CD4-positive, CD25-positive, alpha-beta regulatory T cell (primary cell): ENCODE measurements at regions not wholly inside any gene's neighbourhood (a gene's known extent, or its start where the extent isn't known, plus 50 kb on each side); places are given as distances from the start of the nearest gene placed in this dataset.
A peak's percentile ranks its signal among the peaks of the same experiment; 100 is the strongest.
"Not testable (repeated sequence)": the region's sequence is repeated elsewhere in the genome, so short reads cannot be mapped to it uniquely, and the experiment has no call there.

Experiments used
- ATAC-seq, 2 donors: fragments of 150-1000 bp; cut with Tn5 transposase; one replicate each; pipeline ENCODE4 v1.10.0; 2021; ENCODE audit warnings: low read depth in 2 of 2, moderate number of reproducible peaks in 2 of 2, moderate library complexity in 1 of 2
- DNase-seq, 3 donors: peaks; one replicate each; pipeline versions ENCODE4 v3.0.0 to v3.0.0-alpha.2; 2012 to 2022; ENCODE audit warnings: mixed read lengths in 1 of 3
- H3K27ac ChIP-seq: one replicate; pipeline ENCODE4 v1.7.0; 2013; ENCODE audit warnings: mild to moderate bottlenecking, low read length; ENCODE audit not compliant: insufficient read depth, poor library complexity, severe bottlenecking
- H3K27me3 ChIP-seq: one replicate; pipeline ENCODE4 v1.7.0; 2013; ENCODE audit warnings: low read length; ENCODE audit not compliant: control insufficient read depth, insufficient read depth
- H3K36me3 ChIP-seq: one replicate; pipeline ENCODE4 v1.7.0; 2013; ENCODE audit warnings: mild to moderate bottlenecking, low read length, moderate library complexity; ENCODE audit not compliant: control insufficient read depth, insufficient read depth
- H3K4me1 ChIP-seq: 2 replicates; pipeline ENCODE4 v1.7.0; 2013; ENCODE audit warnings: mild to moderate bottlenecking, low read length; ENCODE audit not compliant: insufficient read depth, control insufficient read depth, poor library complexity, severe bottlenecking
- H3K4me3 ChIP-seq: one replicate; pipeline ENCODE4 v1.7.0; 2013; ENCODE audit warnings: low read depth, mild to moderate bottlenecking, low read length, moderate library complexity
- H3K9me3 ChIP-seq, 2 experiments: 1 replicate in 1 of 2; 2 replicates in 1 of 2; pipeline ENCODE4 v1.7.0; 2013; ENCODE audit warnings: low read length in 2 of 2, mild to moderate bottlenecking in 1 of 2, moderate library complexity in 1 of 2; ENCODE audit not compliant: control insufficient read depth in 2 of 2
- H3K27ac Mint-ChIP-seq, 3 donors: one replicate each; pipeline ENCODE4 v1.8.0; 2020 to 2022; ENCODE audit warnings: mild to moderate bottlenecking in 3 of 3, mixed read lengths in 3 of 3, moderate library complexity in 2 of 3
- H3K27me3 Mint-ChIP-seq: one replicate; pipeline ENCODE4 v1.8.0; 2022; ENCODE audit warnings: mild to moderate bottlenecking, mixed read lengths
- H3K36me3 Mint-ChIP-seq: one replicate; pipeline ENCODE4 v1.8.0; 2020; ENCODE audit warnings: mixed read lengths
- H3K4me1 Mint-ChIP-seq, 4 donors: one replicate each; pipeline ENCODE4 v1.8.0; 2020 to 2022; ENCODE audit warnings: mixed read lengths in 4 of 4, mild to moderate bottlenecking in 1 of 4
- H3K4me3 Mint-ChIP-seq, 4 donors: one replicate each; pipeline ENCODE4 v1.8.0; 2020 to 2022; ENCODE audit warnings: mild to moderate bottlenecking in 4 of 4, mixed read lengths in 4 of 4, moderate library complexity in 3 of 4
- H3K9me3 Mint-ChIP-seq, 7 donors: one replicate each; pipeline ENCODE4 v1.8.0; 2020 to 2022; ENCODE audit warnings: mixed read lengths in 7 of 7, mild to moderate bottlenecking in 3 of 7, moderate library complexity in 2 of 7

DNA sequence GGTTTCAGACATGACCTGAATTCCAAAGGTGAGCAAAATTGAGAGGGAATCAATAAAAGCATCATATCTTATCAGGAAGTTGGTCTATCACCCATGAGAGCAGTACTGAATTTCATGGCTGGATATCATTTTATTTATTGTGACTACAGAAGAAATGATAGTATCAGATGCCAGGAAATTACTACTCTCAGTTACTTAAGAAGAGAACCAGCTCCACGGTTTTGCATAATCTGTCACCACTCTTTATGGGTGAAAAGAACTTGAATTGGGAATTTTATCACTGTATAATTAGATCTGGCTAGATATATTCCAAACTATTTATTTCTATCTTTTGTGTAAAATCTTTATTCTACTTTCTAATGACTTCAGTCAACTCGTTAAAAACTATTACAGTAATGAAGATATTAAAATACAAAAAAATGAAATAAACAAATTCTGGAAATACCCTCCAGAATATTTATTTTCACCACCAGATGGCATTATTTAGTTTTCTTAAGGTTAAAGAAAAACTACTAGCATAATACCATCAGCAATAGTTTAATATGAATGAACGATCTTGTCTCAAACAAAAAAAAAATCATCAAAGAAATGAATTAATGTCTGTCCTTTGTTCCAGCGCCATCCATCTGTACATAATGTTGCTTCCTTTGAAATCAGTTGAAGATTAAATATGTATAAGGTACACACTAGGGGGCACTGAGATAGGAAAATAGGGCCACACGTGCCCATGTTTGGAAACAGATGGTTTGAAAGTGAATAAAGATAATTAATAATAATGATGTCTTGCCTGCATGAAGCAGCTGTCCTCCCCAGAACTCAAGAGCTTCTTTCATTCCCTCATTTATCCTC lies 84.7 kb upstream of the SLCO6A1 start:
- Histone ChIP-seq H3K36me3 (no peaks in the 10 kb centered on the region), H3K27ac (no peak overlapping the region), H3K27me3 (no peaks in the 10 kb centered on the region), H3K4me3 (no peak overlapping the region), H3K9me3 (no peaks in the 10 kb centered on the region), H3K4me1 (no peaks in the 10 kb centered on the region)
- no peaks in the 10 kb centered on the region for H3K9me3 Mint-ChIP-seq
- H3K27me3 Mint-ChIP-seq = peaks cover 8% of the 10 kb centered on the region
- no peak overlapping the region for H3K4me3 Mint-ChIP-seq
- no peaks in the 10 kb centered on the region for H3K4me1 Mint-ChIP-seq
- DNase-seq = peak in 2 of 3 donors; percentile 4 to 9
- no peaks in the 10 kb centered on the region for H3K36me3 Mint-ChIP-seq
- no peak overlapping the region for H3K27ac Mint-ChIP-seq
- ATAC-seq = no peak

DNA sequence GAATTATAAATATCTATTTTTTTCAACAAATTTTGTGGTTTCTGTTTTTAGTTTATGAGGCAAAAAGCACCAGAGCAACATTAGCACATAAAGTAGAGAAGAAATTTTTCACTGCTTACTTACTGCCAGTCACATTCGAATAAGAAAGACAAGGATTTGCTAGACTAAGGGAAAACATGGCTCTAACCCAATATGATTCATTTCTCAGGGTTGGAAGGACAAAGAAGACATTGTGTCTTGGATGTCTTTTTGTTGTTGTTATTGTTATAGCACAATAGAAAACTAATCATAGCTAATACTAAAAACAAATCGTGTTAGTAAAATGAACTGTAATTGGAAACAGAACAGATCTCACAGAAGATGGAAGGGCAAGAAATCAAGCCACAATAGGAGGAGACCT lies 90.9 kb upstream of the SLCO6A1 start:
- Histone ChIP-seq H3K27ac (no peak overlapping the region), H3K9me3 (no peaks in the 10 kb centered on the region), H3K4me1 (no peaks in the 10 kb centered on the region), H3K36me3 (no peaks in the 10 kb centered on the region), H3K4me3 (no peak overlapping the region), H3K27me3 (no peaks in the 10 kb centered on the region)
- no peaks in the 10 kb centered on the region for H3K4me1 Mint-ChIP-seq
- no peaks in the 10 kb centered on the region for H3K36me3 Mint-ChIP-seq
- DNase-seq = no peak
- H3K27ac Mint-ChIP-seq = no peak overlapping the region
- H3K9me3 Mint-ChIP-seq = peaks cover 0 to 2% (median 0%) of the 10 kb centered on the region in 7 donors
- ATAC-seq = no peak
- H3K4me3 Mint-ChIP-seq = no peak overlapping the region
- peaks cover 12% of the 10 kb centered on the region for H3K27me3 Mint-ChIP-seq

- DNase-seq (no peak), ATAC-seq (no peak)
- H3K36me3 ChIP-seq = no peaks in the 10 kb centered on the region
- peaks cover 8% of the 10 kb centered on the region for H3K27me3 Mint-ChIP-seq
- no peak overlapping the region for H3K4me3 ChIP-seq
- H3K9me3 ChIP-seq = no peaks in the 10 kb centered on the region
- H3K27me3 ChIP-seq = no peaks in the 10 kb centered on the region
- H3K4me1 ChIP-seq = no peaks in the 10 kb centered on the region
- no peak overlapping the region for H3K27ac ChIP-seq
- H3K27ac Mint-ChIP-seq = no peak overlapping the region
- peaks cover 0 to 4% (median under 1%) of the 10 kb centered on the region in 4 donors for H3K4me1 Mint-ChIP-seq
- H3K36me3 Mint-ChIP-seq = no peaks in the 10 kb centered on the region
- peaks cover 0 to 2% (median 0%) of the 10 kb centered on the region in 7 donors for H3K9me3 Mint-ChIP-seq
- no peak overlapping the region for H3K4me3 Mint-ChIP-seq
Observed at GRCh38 chr5:102590467-102590866, 91.7 kb upstream of the SLCO6A1 start.

GRCh38 chr5:102591650-102592049 lies 92.8 kb upstream of the SLCO6A1 start:
- ATAC-seq (no peak), DNase-seq (peak in 1 of 3 donors; percentile 4)
- Histone ChIP-seq H3K27ac (no peak overlapping the region), H3K9me3 (no peaks in the 10 kb centered on the region), H3K27me3 (no peaks in the 10 kb centered on the region), H3K36me3 (no peaks in the 10 kb centered on the region), H3K4me1 (no peaks in the 10 kb centered on the region), H3K4me3 (no peak overlapping the region)
- H3K27me3 Mint-ChIP-seq = peaks cover 8% of the 10 kb centered on the region
- H3K4me1 Mint-ChIP-seq = peaks cover 0 to 6% (median 4%) of the 10 kb centered on the region in 4 donors
- H3K4me3 Mint-ChIP-seq = no peak overlapping the region
- no peaks in the 10 kb centered on the region for H3K36me3 Mint-ChIP-seq
- H3K9me3 Mint-ChIP-seq = peaks cover 0 to 2% (median 0%) of the 10 kb centered on the region in 7 donors
- H3K27ac Mint-ChIP-seq = no peak overlapping the region

DNA sequence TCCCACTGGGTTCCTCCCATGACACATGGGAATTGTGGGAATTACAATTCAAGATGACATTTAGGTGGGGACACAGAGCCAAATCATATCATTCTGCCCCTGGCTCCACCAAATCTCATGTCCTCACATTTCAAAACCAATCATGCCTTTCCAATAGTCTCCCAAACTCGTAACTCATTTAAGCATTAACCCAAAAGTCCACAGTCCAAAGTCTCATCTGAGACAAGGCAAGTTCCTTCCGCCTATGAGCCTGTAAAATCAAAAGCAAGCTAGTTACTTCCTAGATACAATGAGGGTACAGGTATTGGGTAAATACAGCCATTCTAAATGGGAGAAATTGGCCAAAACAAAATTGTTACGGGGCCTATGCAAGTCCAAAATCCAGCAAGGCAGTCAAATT lies 93.8 kb upstream of the SLCO6A1 start:
- H3K9me3 Mint-ChIP-seq, H3K27me3 ChIP-seq, H3K36me3 Mint-ChIP-seq, ATAC-seq, H3K9me3 ChIP-seq, H3K4me3 Mint-ChIP-seq, H3K36me3 ChIP-seq, DNase-seq, H3K4me3 ChIP-seq, H3K27me3 Mint-ChIP-seq, H3K4me1 ChIP-seq, H3K27ac ChIP-seq, H3K27ac Mint-ChIP-seq, H3K4me1 Mint-ChIP-seq: not testable (repeated sequence)

DNA sequence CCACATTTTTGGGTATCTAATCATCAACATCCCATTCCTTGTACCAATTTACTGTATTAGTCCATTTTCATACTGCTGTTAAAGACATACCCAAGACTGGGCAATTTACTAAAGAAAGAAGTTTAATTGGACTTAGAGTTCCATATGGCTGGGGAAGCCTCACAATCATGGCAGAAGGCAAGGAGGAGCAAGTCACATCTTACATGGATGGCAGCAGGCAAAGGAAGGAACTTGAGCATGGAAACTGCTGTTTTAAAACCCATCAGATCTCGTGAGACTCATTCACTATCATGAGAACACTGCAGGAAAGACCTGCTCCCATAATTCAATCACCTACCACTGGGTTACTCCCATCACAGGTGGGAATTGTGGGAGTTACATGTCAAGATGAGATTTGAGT lies 95.4 kb upstream of the SLCO6A1 start:
- peaks cover 0 to 6% (median 4%) of the 10 kb centered on the region in 4 donors for H3K4me1 Mint-ChIP-seq
- no peaks in the 10 kb centered on the region for H3K27me3 ChIP-seq
- H3K36me3 Mint-ChIP-seq = no peaks in the 10 kb centered on the region
- no peak overlapping the region for H3K4me3 Mint-ChIP-seq
- H3K27ac ChIP-seq = no peak overlapping the region
- H3K4me1 ChIP-seq = no peaks in the 10 kb centered on the region
- no peaks in the 10 kb centered on the region for H3K9me3 ChIP-seq
- H3K27ac Mint-ChIP-seq = no peak overlapping the region
- H3K36me3 ChIP-seq = no peaks in the 10 kb centered on the region
- ATAC-seq = no peak
- DNase-seq = no peak
- H3K4me3 ChIP-seq = no peak overlapping the region
- peaks cover 0 to 2% (median 0%) of the 10 kb centered on the region in 7 donors for H3K9me3 Mint-ChIP-seq
- no peaks in the 10 kb centered on the region for H3K27me3 Mint-ChIP-seq

DNA sequence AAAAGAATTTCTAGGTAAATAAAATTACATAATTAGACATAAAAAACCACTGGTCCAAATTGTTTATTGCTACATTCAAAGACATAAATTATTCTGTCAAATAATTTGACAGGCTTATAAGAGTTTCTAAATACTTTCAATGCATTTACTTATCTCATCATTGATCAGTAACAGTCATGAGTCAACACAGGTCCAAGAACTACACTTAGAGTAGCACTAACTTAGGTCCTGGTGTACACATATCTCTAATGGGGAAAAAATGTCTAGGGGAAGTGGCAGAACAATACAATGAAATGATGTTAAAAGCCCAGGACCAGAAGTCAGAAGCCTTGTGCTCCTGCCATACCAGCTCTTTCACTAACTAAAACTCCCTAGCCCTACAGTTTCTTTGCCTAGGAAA lies 96.5 kb upstream of the SLCO6A1 start:
- Histone ChIP-seq H3K36me3 (no peaks in the 10 kb centered on the region), H3K4me1 (no peaks in the 10 kb centered on the region), H3K27me3 (no peaks in the 10 kb centered on the region), H3K4me3 (no peak overlapping the region), H3K9me3 (no peaks in the 10 kb centered on the region), H3K27ac (no peak overlapping the region)
- Mint-ChIP-seq H3K27ac (no peak overlapping the region), H3K4me3 (no peak overlapping the region), H3K9me3 (peaks cover 0 to 4% (median 0%) of the 10 kb centered on the region in 7 donors), H3K4me1 (peaks cover 0 to 6% (median 4%) of the 10 kb centered on the region in 4 donors), H3K36me3 (no peaks in the 10 kb centered on the region), H3K27me3 (no peaks in the 10 kb centered on the region)
- DNase-seq (no peak), ATAC-seq (no peak)

DNA sequence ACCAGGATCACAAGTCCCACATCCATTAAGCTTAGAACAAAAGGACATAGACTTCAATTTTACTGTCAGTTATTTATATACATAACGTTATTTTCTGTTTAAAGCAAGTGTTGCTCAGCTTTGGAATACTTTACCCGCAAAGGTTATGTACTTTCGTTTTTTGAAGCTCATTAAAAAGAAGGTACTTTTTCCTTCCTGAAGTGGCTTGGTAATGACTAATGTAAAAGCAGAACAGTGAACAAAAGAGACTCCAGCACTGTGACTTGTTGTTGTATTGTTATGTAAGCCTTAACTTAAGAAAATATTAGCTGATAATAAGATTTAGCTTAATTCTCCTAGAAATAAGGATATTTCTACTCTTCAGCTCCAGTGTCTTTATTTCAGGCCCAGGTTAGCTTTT lies 97.3 kb upstream of the SLCO6A1 start:
- H3K27ac Mint-ChIP-seq = no peak overlapping the region
- ATAC-seq = no peak

More for the DNA sequence above, 97.3 kb upstream of the SLCO6A1 start:
- Mint-ChIP-seq H3K36me3 (no peaks in the 10 kb centered on the region), H3K9me3 (peaks cover 0 to 3% (median 0%) of the 10 kb centered on the region in 7 donors), H3K27me3 (no peaks in the 10 kb centered on the region), H3K4me3 (no peak overlapping the region), H3K4me1 (peaks cover 0 to 6% (median 4%) of the 10 kb centered on the region in 4 donors)
- DNase-seq = peak in 1 of 3 donors; percentile 8
- Histone ChIP-seq H3K4me1 (no peaks in the 10 kb centered on the region), H3K27me3 (no peaks in the 10 kb centered on the region), H3K9me3 (no peaks in the 10 kb centered on the region), H3K27ac (no peak overlapping the region), H3K4me3 (no peak overlapping the region), H3K36me3 (no peaks in the 10 kb centered on the region)
